ENCODE measurements at regions not wholly inside any gene's neighbourhood (a gene's known extent, or its start where the extent isn't known, plus 50 kb on each side); places are given as distances from the start of the nearest gene placed in this dataset.
A peak's percentile ranks its signal among the peaks of the same experiment; 100 is the strongest.

- peaks cover 0 to 2% (median 0%) of the 10 kb centered on the region in 3 donors for H3K9me3 ChIP-seq (ENCODE audit: control insufficient read depth in 2 of 3, insufficient read depth in 1 of 3, low read length in 3 of 3)
- H3K9ac ChIP-seq (ENCODE audit: low read length in 3 of 3) = no peak overlapping the region
- intact Hi-C loops (cut with DNase I) = no loop called here
- no peaks in the 10 kb centered on the region for H3K27me3 ChIP-seq (ENCODE audit: control insufficient read depth, insufficient read depth, low read length)
- H3K4me1 ChIP-seq (ENCODE audit: control insufficient read depth in 2 of 3, insufficient read depth in 2 of 3, low read depth in 1 of 3, low read length in 3 of 3) = peaks cover 0 to 10% (median 4%) of the 10 kb centered on the region in 3 donors
- no peak overlapping the region for H3K27ac ChIP-seq (ENCODE audit: low read depth in 2 of 2, low read length in 2 of 2)
- TF ChIP-seq CTCF (IDR thresholded peaks at IDR 0.05; ENCODE audit: borderline replicate concordance, extremely low read depth, insufficient read depth) = no peak
- no peak for DNase-seq
- H3K36me3 ChIP-seq (ENCODE audit: control insufficient read depth in 2 of 3, insufficient read depth in 3 of 3, low read length in 3 of 3) = no peaks in the 10 kb centered on the region
- H3K4me3 ChIP-seq (ENCODE audit: low read length in 3 of 3) = no peak overlapping the region
- FAIRE-seq = no peak
These were observed 63.4 kb upstream of the FBRSL1 start for GRCh38 chr12:132426349-132427173.

- Histone ChIP-seq H3K27ac (ENCODE audit: low read depth in 2 of 2, low read length in 2 of 2) (no peak overlapping the region), H3K9ac (ENCODE audit: low read length in 3 of 3) (no peak overlapping the region), H3K4me3 (ENCODE audit: low read length in 3 of 3) (no peak overlapping the region), H3K4me1 (ENCODE audit: control insufficient read depth in 2 of 3, insufficient read depth in 2 of 3, low read depth in 1 of 3, low read length in 3 of 3) (peaks cover 0 to 5% (median 3%) of the 10 kb centered on the region in 3 donors), H3K36me3 (ENCODE audit: control insufficient read depth in 2 of 3, insufficient read depth in 3 of 3, low read length in 3 of 3) (no peaks in the 10 kb centered on the region), H3K27me3 (ENCODE audit: control insufficient read depth, insufficient read depth, low read length) (no peaks in the 10 kb centered on the region), H3K9me3 (ENCODE audit: control insufficient read depth in 2 of 3, insufficient read depth in 1 of 3, low read length in 3 of 3) (peaks cover 0 to 2% (median 0%) of the 10 kb centered on the region in 3 donors)
- no peak for TF ChIP-seq CTCF (IDR thresholded peaks at IDR 0.05; ENCODE audit: borderline replicate concordance, extremely low read depth, insufficient read depth)
- DNase-seq (no peak), FAIRE-seq (no peak)
- intact Hi-C loops (cut with DNase I) = no loop called here
These were observed 65.1 kb upstream of the FBRSL1 start for GRCh38 chr12:132424811-132425210.

DNA sequence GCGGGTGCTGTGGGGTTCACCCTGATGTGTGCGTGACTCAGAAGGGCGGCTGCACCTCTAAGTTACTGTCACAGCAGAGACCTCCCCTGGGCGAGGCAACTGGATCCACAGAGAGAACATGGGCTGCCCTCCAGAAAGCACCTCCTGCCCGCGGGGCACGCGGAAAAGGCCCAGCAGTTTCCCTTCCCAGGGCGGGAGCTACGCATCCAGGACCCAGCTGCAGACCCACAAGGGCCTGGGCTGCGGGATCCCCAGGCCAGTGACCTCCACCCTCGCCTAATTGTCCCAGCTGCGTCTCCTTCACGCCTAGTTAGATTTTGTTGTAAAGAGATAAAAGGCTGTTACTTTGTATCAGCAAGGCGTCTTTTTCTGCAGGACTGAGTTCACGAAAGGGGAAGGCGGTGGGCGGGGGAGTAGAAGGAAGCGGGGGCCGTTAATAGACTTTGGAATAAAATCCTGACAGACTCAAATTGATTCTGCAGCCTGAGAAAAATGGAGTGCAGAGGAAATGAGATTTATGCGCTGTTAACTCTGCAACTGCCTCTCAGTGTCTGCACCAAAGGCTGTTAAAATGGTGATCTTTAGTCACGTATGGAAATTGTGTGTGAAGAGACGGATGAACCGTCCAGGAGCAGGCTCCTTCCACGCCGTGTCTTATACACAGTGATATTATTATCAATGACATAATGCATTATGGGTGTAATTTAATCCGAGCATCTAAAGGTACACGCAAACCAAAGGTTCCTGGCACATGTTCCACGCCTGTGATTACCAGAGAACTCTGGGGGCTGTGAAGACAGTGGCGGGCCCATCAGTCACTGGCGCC, 65.9 kb upstream of the FBRSL1 start:
- no peak for FAIRE-seq
- no peak for TF ChIP-seq CTCF (IDR thresholded peaks at IDR 0.05; ENCODE audit: borderline replicate concordance, extremely low read depth, insufficient read depth)
- intact Hi-C loops (cut with DNase I) = no loop called here

More for the DNA sequence above, 65.9 kb upstream of the FBRSL1 start:
- Histone ChIP-seq H3K27ac (ENCODE audit: low read depth in 2 of 2, low read length in 2 of 2) (no peak overlapping the region), H3K9me3 (ENCODE audit: control insufficient read depth in 2 of 3, insufficient read depth in 1 of 3, low read length in 3 of 3) (peaks cover 0 to 2% (median 0%) of the 10 kb centered on the region in 3 donors), H3K27me3 (ENCODE audit: control insufficient read depth, insufficient read depth, low read length) (no peaks in the 10 kb centered on the region), H3K36me3 (ENCODE audit: control insufficient read depth in 2 of 3, insufficient read depth in 3 of 3, low read length in 3 of 3) (no peaks in the 10 kb centered on the region), H3K9ac (ENCODE audit: low read length in 3 of 3) (no peak overlapping the region), H3K4me3 (ENCODE audit: low read length in 3 of 3) (no peak overlapping the region), H3K4me1 (ENCODE audit: control insufficient read depth in 2 of 3, insufficient read depth in 2 of 3, low read depth in 1 of 3, low read length in 3 of 3) (peaks cover 0 to 2% (median 2%) of the 10 kb centered on the region in 3 donors)
- DNase-seq = peak in 4 of 5 donors; percentile 79 to 93 (median 89)
